H1 (cell line): ENCODE measurements at regions not wholly inside any gene's neighbourhood (a gene's known extent, or its start where the extent isn't known, plus 50 kb on each side); places are given as distances from the start of the nearest gene placed in this dataset.
"Not testable (repeated sequence)": the region's sequence is repeated elsewhere in the genome, so short reads cannot be mapped to it uniquely, and the experiment has no call there.

Source experiments
- CTCF ChIA-PET: fragments of 300-600 bp; sonication (Branson Sonifier 250); formaldehyde crosslinking; loops from one replicate; lab custom pipeline; 2021; ENCODE audit not compliant: partially characterized antibody; lab: Charles Lee
- POLR2A ChIA-PET: fragments of 300-600 bp; sonication (Branson Sonifier 250); formaldehyde crosslinking; loops from one replicate; lab custom pipeline; 2021; ENCODE audit warnings: inconsistent platforms; ENCODE audit not compliant: partially characterized antibody; lab: Charles Lee
- DNase-seq, 2 experiments: peaks; one replicate each; pipeline versions ENCODE4 v3.0.0 to v3.0.0-alpha.2; 2010 to 2022; ENCODE audit warnings: low spot score in 2 of 2, low read depth in 1 of 2, mixed read lengths in 1 of 2
- FAIRE-seq: peaks from 2 replicates; lab custom pipeline; 2011; peaks lifted over from hg19 to GRCh38; lab: Jason Lieb, UNC
- H2AFZ ChIP-seq: 2 replicates; pipeline ENCODE4 v1.8.1; 2012; ENCODE audit warnings: low read length, inconsistent platforms
- H2AK5ac ChIP-seq: 2 replicates; pipeline ENCODE4 v1.6.1; 2013; ENCODE audit warnings: low read depth, low read length
- H2BK120ac ChIP-seq: replicated peaks from 2 replicates; pipeline ENCODE3; 2013; ENCODE audit warnings: low read depth, low read length, inconsistent platforms
- H2BK12ac ChIP-seq: 2 replicates; pipeline ENCODE4 v1.6.1; 2013; ENCODE audit warnings: low read depth, low read length
- H2BK15ac ChIP-seq: 2 replicates; pipeline ENCODE4 v1.6.1; 2013; ENCODE audit warnings: low read length
- H2BK20ac ChIP-seq: 2 replicates; pipeline ENCODE4 v1.6.1; 2013; ENCODE audit warnings: low read length
- H2BK5ac ChIP-seq: 2 replicates; pipeline ENCODE4 v1.6.1; 2013; ENCODE audit warnings: low read depth, low read length
- H3K14ac ChIP-seq: 2 replicates; pipeline ENCODE4 v1.6.1; 2013; ENCODE audit warnings: inconsistent platforms; ENCODE audit not compliant: insufficient read length
- H3K18ac ChIP-seq: 2 replicates; pipeline ENCODE4 v1.6.1; 2013; ENCODE audit warnings: low read length; ENCODE audit errors: extremely low read depth
- H3K23ac ChIP-seq: 2 replicates; pipeline ENCODE4 v1.6.1; 2013; ENCODE audit warnings: inconsistent platforms; ENCODE audit not compliant: insufficient read length
- H3K23me2 ChIP-seq: 2 replicates; pipeline ENCODE4 v1.6.1; 2013; ENCODE audit warnings: low read depth, low read length
- H3K27ac ChIP-seq: 2 replicates; pipeline ENCODE4 v1.6.1; 2011; ENCODE audit warnings: low read depth, low read length, inconsistent platforms
- H3K27me3 ChIP-seq, 4 experiments: replicated peaks in 1 of 4; 1 replicate in 1 of 4; 2 replicates in 3 of 4; pipeline versions ENCODE4 v1.6.1 to v1.8.1; 2011 to 2013; ENCODE audit warnings: low read length in 3 of 4, mild to moderate bottlenecking in 3 of 4, inconsistent platforms in 2 of 4, mixed read lengths in 2 of 4, moderate library complexity in 1 of 4; ENCODE audit not compliant: control insufficient read depth in 3 of 4, insufficient read depth in 3 of 4; ENCODE audit errors: extremely low read depth in 1 of 4
- H3K36me3 ChIP-seq, 4 experiments: 2 replicates each; pipeline versions ENCODE4 v1.6.1 to v1.8.1; 2011 to 2013; ENCODE audit warnings: mild to moderate bottlenecking in 4 of 4, low read length in 3 of 4, moderate library complexity in 2 of 4, control low read depth in 1 of 4, inconsistent platforms in 1 of 4; ENCODE audit not compliant: insufficient read depth in 4 of 4, control insufficient read depth in 2 of 4
- H3K4ac ChIP-seq: replicated peaks from 2 replicates; pipeline ENCODE3; 2013; ENCODE audit warnings: low read length, low read depth, mixed read lengths, inconsistent platforms; ENCODE audit not compliant: insufficient read length
- H3K4me1 ChIP-seq, 4 experiments: replicated peaks in 1 of 4; 1 replicate in 1 of 4; 2 replicates in 3 of 4; pipeline versions ENCODE4 v1.6.1 to v1.8.1; 2011 to 2013; ENCODE audit warnings: low read length in 3 of 4, inconsistent platforms in 2 of 4, mixed read lengths in 1 of 4; ENCODE audit not compliant: insufficient read depth in 4 of 4, control insufficient read depth in 3 of 4
- H3K4me2 ChIP-seq, 2 experiments: 2 replicates each; pipeline versions ENCODE4 v1.6.1 to v1.8.1; 2011 to 2013; ENCODE audit warnings: low read depth in 2 of 2, low read length in 2 of 2, control low read depth in 1 of 2, inconsistent platforms in 1 of 2, mild to moderate bottlenecking in 1 of 2; ENCODE audit not compliant: insufficient read depth in 1 of 2
- H3K4me3 ChIP-seq, 4 experiments: fragments of 200-600, 300-600 bp in 1 of 4; sonication (generic), shearing (Covaris generic), sonication (Bioruptor Twin) in 1 of 4; 2 replicates each; pipeline versions ENCODE4 v1.5.1 to v1.8.1; 2011 to 2016; ENCODE audit warnings: low read length in 4 of 4, low read depth in 3 of 4, control low read depth in 2 of 4, inconsistent platforms in 2 of 4, mild to moderate bottlenecking in 2 of 4, mixed read lengths in 1 of 4, moderate library complexity in 1 of 4; ENCODE audit not compliant: insufficient read depth in 2 of 4; ENCODE audit errors: extremely low read depth in 1 of 4
- H3K56ac ChIP-seq: replicated peaks from 2 replicates; pipeline ENCODE3; 2013; ENCODE audit warnings: low read depth, mild to moderate bottlenecking, mixed read lengths, low read length, inconsistent platforms; ENCODE audit not compliant: insufficient read length
- H3K79me1 ChIP-seq: 2 replicates; pipeline ENCODE4 v1.6.1; 2013; ENCODE audit warnings: low read depth, low read length, control low read depth
- H3K79me2 ChIP-seq, 2 experiments: 2 replicates each; pipeline versions ENCODE4 v1.6.1 to v1.8.1; 2012 to 2013; ENCODE audit warnings: low read length in 2 of 2, mild to moderate bottlenecking in 2 of 2, inconsistent platforms in 1 of 2; ENCODE audit not compliant: insufficient read depth in 2 of 2, control insufficient read depth in 1 of 2
- H3K9ac ChIP-seq, 4 experiments: replicated peaks in 1 of 4; 1 replicate in 1 of 4; 2 replicates in 3 of 4; pipeline versions ENCODE4 v1.6.1 to v1.8.1; 2011 to 2013; ENCODE audit warnings: low read depth in 3 of 4, low read length in 3 of 4, control low read depth in 2 of 4, mild to moderate bottlenecking in 2 of 4, moderate library complexity in 2 of 4, inconsistent platforms in 1 of 4; ENCODE audit errors: extremely low read depth in 1 of 4
- H3K9me3 ChIP-seq, 2 experiments: 2 replicates each; pipeline versions ENCODE4 v1.6.1 to v1.8.1; 2012 to 2013; ENCODE audit warnings: mild to moderate bottlenecking in 2 of 2, moderate library complexity in 2 of 2, control low read depth in 1 of 2, inconsistent platforms in 1 of 2, low read depth in 1 of 2, low read length in 1 of 2, mixed read lengths in 1 of 2; ENCODE audit not compliant: insufficient read depth in 2 of 2
- H4K20me1 ChIP-seq, 2 experiments: replicated peaks in 1 of 2; 2 replicates each; pipeline versions ENCODE3 to v1.8.1; 2011 to 2013; ENCODE audit warnings: inconsistent platforms in 2 of 2, low read length in 2 of 2, mild to moderate bottlenecking in 1 of 2; ENCODE audit not compliant: insufficient read depth in 2 of 2, control insufficient read depth in 1 of 2
- H4K5ac ChIP-seq: 2 replicates; pipeline ENCODE4 v1.6.1; 2013; ENCODE audit warnings: low read length, low read depth, mixed read lengths, inconsistent platforms; ENCODE audit not compliant: insufficient read length
- H4K8ac ChIP-seq: 2 replicates; pipeline ENCODE4 v1.8.0; 2013; ENCODE audit warnings: mild to moderate bottlenecking, moderate library complexity, low read length, inconsistent platforms; ENCODE audit not compliant: insufficient read depth; ENCODE audit errors: extremely low read depth
- H4K91ac ChIP-seq: replicated peaks from 2 replicates; pipeline ENCODE3; 2013; ENCODE audit warnings: low read length, mixed read lengths, inconsistent platforms; ENCODE audit not compliant: insufficient read length
- CTCF ChIP-seq, 3 experiments: IDR thresholded peaks; 1 replicate in 2 of 3; 2 replicates in 1 of 3; pipeline versions ENCODE4 v1.5.1 to v1.6.1; 2011; ENCODE audit warnings: low read length in 3 of 3, mild to moderate bottlenecking in 3 of 3, inconsistent platforms in 2 of 3, low read depth in 1 of 3, moderate library complexity in 1 of 3; ENCODE audit not compliant: insufficient read depth in 1 of 3; ENCODE audit errors: control extremely low read depth in 1 of 3
- RAD21 ChIP-seq, 2 experiments: IDR thresholded peaks in 1 of 2; conservative IDR thresholded peaks in 1 of 2; 2 replicates each; pipeline ENCODE4 v1.6.1; 2011; ENCODE audit warnings: low read depth in 2 of 2, low read length in 2 of 2, improper control_type of control experiment in 1 of 2, inconsistent platforms in 1 of 2, mild to moderate bottlenecking in 1 of 2, moderate library complexity in 1 of 2
- TEAD4 ChIP-seq: IDR thresholded peaks from 2 replicates; pipeline ENCODE4 v1.6.1; 2012; ENCODE audit warnings: low read depth, low read length, inconsistent platforms, mixed read lengths
- WGBS, 2 experiments: shearing (Covaris generic) in 1 of 2; methylation state at CpG; one replicate each; pipeline versions ENCODE4 v1.1.6 to v1.1.7; 2013 to 2015; ENCODE audit warnings: low lambda C conversion rate in 2 of 2, mixed read lengths in 2 of 2, inconsistent platforms in 1 of 2, low coverage in 1 of 2, missing lambda C conversion rate in 1 of 2; ENCODE audit not compliant: insufficient replicate concordance in 2 of 2, insufficient coverage in 1 of 2, insufficient read length in 1 of 2; ENCODE audit errors: extremely low coverage in 1 of 2, missing lambda C conversion rate in 1 of 2; 5-methylcytosine and 5-hydroxymethylcytosine counted together

GRCh38 chr12:59346248-59346647, 249.6 kb upstream of the SLC16A7 start:
- H3K27ac ChIP-seq, H3K4me3 ChIP-seq, H2BK12ac ChIP-seq, H4K91ac ChIP-seq, H3K27me3 ChIP-seq, H2BK5ac ChIP-seq, H4K8ac ChIP-seq, H3K9ac ChIP-seq, H2BK120ac ChIP-seq, H3K4ac ChIP-seq, H3K36me3 ChIP-seq, H3K79me1 ChIP-seq, H4K20me1 ChIP-seq, H3K79me2 ChIP-seq, H2AK5ac ChIP-seq, H3K14ac ChIP-seq, H2BK20ac ChIP-seq, H4K5ac ChIP-seq, H3K9me3 ChIP-seq, H3K23me2 ChIP-seq, H3K23ac ChIP-seq, H3K56ac ChIP-seq, H3K18ac ChIP-seq, H3K4me2 ChIP-seq, H3K4me1 ChIP-seq, H2BK15ac ChIP-seq: not testable (repeated sequence)
- peak in 1 of 2 experiments; percentile 77 for DNase-seq
- ChIA-PET CTCF (interaction anchor here (0.9 to 3.5 kb wide), 11 partner anchors 12 to 232 kb away, joined by 3 to 15 read pairs (median 3); no protein-coding TSS in a partner anchor), POLR2A (interaction anchor here (0.6 kb wide), 1 partner anchor 25 kb away, joined by 3 read pairs; no protein-coding TSS in a partner anchor)
- peak; percentile 42 to 75 (median 70) for TF ChIP-seq CTCF (IDR thresholded peaks at IDR 0.05; ENCODE audit: control extremely low read depth in 1 of 3, insufficient read depth in 1 of 3, low read depth in 1 of 3, low read length in 3 of 3)
- peak; percentile 57 to 62 for TF ChIP-seq RAD21 (IDR thresholded peaks at IDR 0.05 in 1 of 2, conservative IDR thresholded peaks at IDR 0.05 in 1 of 2; ENCODE audit: low read depth in 2 of 2, low read length in 2 of 2)
- TF ChIP-seq TEAD4 = peak; percentile 53; the same call in 1 of the 2 replicates
- H2AFZ ChIP-seq = peak overlapping the region; percentile 97
- FAIRE-seq = peak; percentile 36
- 27% methylated on average over 5 of the region's 5 CpGs; no CpG with 5 or more reads in 1 of the 2 experiments for WGBS, 2 experiments
